Naive thymus-derived CD8-positive, alpha-beta T cell (primary cell): ENCODE measurements at regions not wholly inside any gene's neighbourhood (a gene's known extent, or its start where the extent isn't known, plus 50 kb on each side); places are given as distances from the start of the nearest gene placed in this dataset.
"Not testable (repeated sequence)": the region's sequence is repeated elsewhere in the genome, so short reads cannot be mapped to it uniquely, and the experiment has no call there.

Experiments
- ATAC-seq, 2 donors: fragments of 150-1000 bp; cut with Tn5 transposase in 1 of 2; sonication (Bioruptor Pico), chemical (Tn5 transposase) in 1 of 2; 1 replicate in 1 of 2; 2 replicates in 1 of 2; pipeline ENCODE4 v1.10.0; 2021; ENCODE audit warnings: mild to moderate bottlenecking in 2 of 2, moderate library complexity in 2 of 2
- POLR2A ChIA-PET: fragments of 350-600 bp; sonication (Branson Sonifier 250); formaldehyde crosslinking; loops from one replicate; lab custom pipeline; 2021; ENCODE audit warnings: antibody characterized with exemption; lab: Charles Lee
- DNase-seq, 10 donors: peaks; one replicate each; pipeline versions ENCODE4 v3.0.0 to v3.0.0-alpha.2; 2020 to 2022
- H3K27ac Mint-ChIP-seq, 10 donors: one replicate each; pipeline ENCODE4 v1.8.0; 2020 to 2022; ENCODE audit warnings: mild to moderate bottlenecking in 10 of 10, mixed read lengths in 10 of 10, moderate library complexity in 4 of 10, inconsistent platforms in 1 of 10
- H3K27me3 Mint-ChIP-seq, 5 donors: one replicate each; pipeline ENCODE4 v1.8.0; 2021 to 2022; ENCODE audit warnings: mixed read lengths in 5 of 5
- H3K36me3 Mint-ChIP-seq, 3 donors: one replicate each; pipeline ENCODE4 v1.8.0; 2020 to 2022; ENCODE audit warnings: mixed read lengths in 3 of 3, mild to moderate bottlenecking in 2 of 3, inconsistent platforms in 1 of 3
- H3K4me1 Mint-ChIP-seq, 4 donors: one replicate each; pipeline ENCODE4 v1.8.0; 2021 to 2022; ENCODE audit warnings: mixed read lengths in 4 of 4
- H3K4me3 Mint-ChIP-seq, 10 donors: one replicate each; pipeline ENCODE4 v1.8.0; 2020 to 2022; ENCODE audit warnings: mild to moderate bottlenecking in 10 of 10, mixed read lengths in 10 of 10, moderate library complexity in 6 of 10, inconsistent platforms in 1 of 10
- H3K9me3 Mint-ChIP-seq, 9 donors: one replicate each; pipeline ENCODE4 v1.8.0; 2020 to 2022; ENCODE audit warnings: mixed read lengths in 9 of 9, mild to moderate bottlenecking in 3 of 9, inconsistent platforms in 1 of 9, moderate library complexity in 1 of 9

- H3K27me3 Mint-ChIP-seq = peaks cover 0 to 5% (median 0%) of the 10 kb centered on the region in 5 donors
- H3K27ac Mint-ChIP-seq = no peak overlapping the region
- H3K9me3 Mint-ChIP-seq = peaks cover 0 to 17% (median 6%) of the 10 kb centered on the region in 9 donors
- no peak overlapping the region for H3K4me3 Mint-ChIP-seq
- no peak for DNase-seq
- H3K4me1 Mint-ChIP-seq = no peaks in the 10 kb centered on the region
- H3K36me3 Mint-ChIP-seq = peaks cover 0 to 5% (median 0%) of the 10 kb centered on the region in 3 donors
- ATAC-seq = no peak
- POLR2A ChIA-PET = no interaction called here
Observed at GRCh38 chr3:22843854-22844253, 359.3 kb upstream of the UBE2E2 start.

DNA sequence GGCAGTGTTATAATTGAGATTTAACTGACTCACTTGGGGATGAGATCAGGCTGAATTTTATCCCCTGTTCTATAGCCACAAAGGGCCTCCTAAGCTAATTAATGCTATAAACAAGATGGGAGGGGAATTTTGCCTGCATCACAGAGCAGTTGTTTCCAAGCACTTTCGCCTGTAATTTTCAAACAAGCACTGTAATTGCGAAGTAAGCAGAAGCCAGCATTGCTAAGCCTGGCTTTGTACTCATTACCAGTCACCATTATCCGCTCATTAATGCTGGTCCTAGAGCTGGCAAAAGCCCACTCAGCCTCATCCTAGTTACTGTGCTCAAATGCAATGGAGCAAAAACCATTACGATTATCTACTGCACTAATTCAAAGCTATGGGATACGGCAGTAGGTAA, 356.6 kb upstream of the UBE2E2 start:
- H3K4me3 Mint-ChIP-seq = no peak overlapping the region
- peaks cover 0 to 12% (median 2%) of the 10 kb centered on the region in 9 donors for H3K9me3 Mint-ChIP-seq
- H3K4me1 Mint-ChIP-seq = no peaks in the 10 kb centered on the region
- peaks cover 0 to 5% (median 0%) of the 10 kb centered on the region in 3 donors for H3K36me3 Mint-ChIP-seq
- ATAC-seq (no peak), DNase-seq (no peak)
- H3K27me3 Mint-ChIP-seq = peaks cover 0 to 5% (median 0%) of the 10 kb centered on the region in 5 donors
- POLR2A ChIA-PET = no interaction called here
- H3K27ac Mint-ChIP-seq = no peak overlapping the region

DNA sequence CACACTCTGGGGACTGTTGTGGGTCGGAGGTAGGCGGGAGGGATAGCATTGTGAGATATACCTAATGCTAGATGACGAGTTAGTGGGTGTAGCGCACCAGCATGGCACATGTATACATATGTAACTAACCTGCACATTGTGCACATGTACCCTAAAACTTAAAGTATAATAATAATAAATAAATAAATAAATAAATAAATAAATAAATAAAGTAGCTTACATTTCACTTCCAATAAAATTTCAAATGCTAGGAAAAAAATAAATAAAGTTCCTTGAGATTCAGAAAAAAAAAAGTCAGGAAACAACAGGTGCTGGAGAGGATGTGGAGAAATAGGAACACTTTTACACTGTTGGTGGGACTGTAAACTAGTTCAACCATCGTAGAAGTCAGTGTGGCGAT, 353.5 kb upstream of the UBE2E2 start:
- H3K27me3 Mint-ChIP-seq, H3K36me3 Mint-ChIP-seq, ATAC-seq, H3K4me1 Mint-ChIP-seq, DNase-seq, H3K27ac Mint-ChIP-seq, H3K9me3 Mint-ChIP-seq, H3K4me3 Mint-ChIP-seq, POLR2A ChIA-PET: not testable (repeated sequence)

DNA sequence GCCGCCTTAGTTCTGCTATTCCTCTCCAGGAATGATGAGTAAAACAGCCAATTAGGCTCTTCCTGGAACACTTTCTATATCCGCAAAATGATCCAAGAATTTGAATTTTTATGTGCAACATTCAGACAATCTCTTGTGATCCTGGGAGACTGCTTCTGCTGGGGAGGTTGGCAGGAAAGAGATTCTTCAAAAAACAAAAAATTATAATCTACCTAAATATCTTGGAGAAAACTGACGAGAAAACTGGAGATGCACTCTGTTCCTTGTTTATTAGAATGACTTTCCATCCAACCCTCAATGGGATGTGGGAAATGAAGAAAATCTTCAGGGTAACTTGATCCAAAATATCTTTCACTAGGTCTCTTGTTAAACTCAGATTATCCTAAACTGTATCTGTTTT, 346.3 kb upstream of the UBE2E2 start:
- Mint-ChIP-seq H3K36me3 (no peaks in the 10 kb centered on the region), H3K4me1 (no peaks in the 10 kb centered on the region), H3K9me3 (peaks cover 0 to 12% (median 0%) of the 10 kb centered on the region in 9 donors), H3K27ac (no peak overlapping the region), H3K4me3 (no peak overlapping the region), H3K27me3 (no peaks in the 10 kb centered on the region)
- ATAC-seq (no peak), DNase-seq (no peak)
- POLR2A ChIA-PET = no interaction called here

DNA sequence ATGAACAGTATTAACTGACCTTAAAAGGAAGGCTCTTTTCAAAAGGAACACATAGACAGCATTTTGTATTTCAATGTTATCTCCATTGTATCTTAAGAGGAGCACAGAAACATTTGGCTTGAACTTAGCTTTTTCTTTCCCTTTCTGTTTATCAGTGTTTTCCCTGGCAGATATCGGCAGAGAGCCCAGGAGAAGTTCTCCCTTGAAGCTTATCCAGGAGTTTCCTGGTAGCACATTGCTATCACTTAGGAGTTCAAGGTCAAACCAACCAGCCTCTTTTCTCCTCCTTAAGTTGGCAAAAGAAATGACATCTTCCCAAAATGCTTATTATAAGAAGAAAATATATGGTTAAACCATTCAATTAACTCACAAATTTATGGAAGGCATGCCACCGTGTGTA, 344.6 kb upstream of the UBE2E2 start:
- ATAC-seq = no peak
- POLR2A ChIA-PET = no interaction called here
- no peaks in the 10 kb centered on the region for H3K36me3 Mint-ChIP-seq

DNA sequence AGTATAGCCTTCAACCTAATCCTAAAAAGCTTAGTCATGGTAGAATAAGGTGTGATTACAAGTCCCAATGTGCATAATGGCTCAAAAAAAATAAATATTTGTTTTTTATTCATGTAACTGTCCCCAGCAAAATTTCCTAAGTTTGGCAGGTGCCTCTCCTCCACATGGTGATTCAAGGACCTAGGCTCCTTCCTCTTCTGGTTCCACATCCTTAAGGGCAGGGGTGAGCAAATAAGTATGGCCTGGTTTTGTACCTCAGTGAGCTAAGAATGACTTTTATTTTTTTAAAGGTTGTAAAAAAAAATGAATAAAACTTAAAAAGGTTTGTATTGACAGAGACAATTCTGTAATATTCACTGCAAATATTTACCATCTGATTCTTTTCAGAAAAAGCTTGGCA, 343.5 kb upstream of the UBE2E2 start:
- H3K9me3 Mint-ChIP-seq = peaks cover 0 to 4% (median 0%) of the 10 kb centered on the region in 9 donors
- H3K4me1 Mint-ChIP-seq = no peaks in the 10 kb centered on the region
- H3K36me3 Mint-ChIP-seq = no peaks in the 10 kb centered on the region
- POLR2A ChIA-PET = no interaction called here
- peaks cover 0 to 8% (median 0%) of the 10 kb centered on the region in 5 donors for H3K27me3 Mint-ChIP-seq
- DNase-seq (no peak), ATAC-seq (no peak)
- H3K27ac Mint-ChIP-seq = no peak overlapping the region
- no peak overlapping the region for H3K4me3 Mint-ChIP-seq

More for the DNA sequence above, 344.6 kb upstream of the UBE2E2 start:
- Mint-ChIP-seq H3K27ac (peak overlapping the region in 1 of 10 donors; percentile 47), H3K27me3 (no peaks in the 10 kb centered on the region), H3K4me3 (no peak overlapping the region), H3K4me1 (no peaks in the 10 kb centered on the region), H3K9me3 (peaks cover 0 to 6% (median 0%) of the 10 kb centered on the region in 9 donors)
- no peak for DNase-seq

- Mint-ChIP-seq H3K27ac (no peak overlapping the region), H3K36me3 (no peaks in the 10 kb centered on the region), H3K4me1 (no peaks in the 10 kb centered on the region), H3K9me3 (peaks cover 0 to 4% (median 0%) of the 10 kb centered on the region in 9 donors), H3K4me3 (no peak overlapping the region), H3K27me3 (peaks cover 0 to 10% (median 0%) of the 10 kb centered on the region in 5 donors)
- POLR2A ChIA-PET = no interaction called here
- ATAC-seq (no peak), DNase-seq (no peak)
Observed at GRCh38 chr3:22861426-22861825, 341.7 kb upstream of the UBE2E2 start.

- DNase-seq (no peak), ATAC-seq (no peak)
- Mint-ChIP-seq H3K27ac (no peak overlapping the region), H3K27me3 (peaks cover 0 to 10% (median 0%) of the 10 kb centered on the region in 5 donors), H3K9me3 (no peaks in the 10 kb centered on the region), H3K4me3 (no peak overlapping the region), H3K36me3 (no peaks in the 10 kb centered on the region), H3K4me1 (no peaks in the 10 kb centered on the region)
- POLR2A ChIA-PET = no interaction called here
Observed at GRCh38 chr3:22862111-22862510, 341.0 kb upstream of the UBE2E2 start.

- H3K27ac Mint-ChIP-seq, H3K9me3 Mint-ChIP-seq, POLR2A ChIA-PET, DNase-seq, H3K4me3 Mint-ChIP-seq, H3K27me3 Mint-ChIP-seq, H3K36me3 Mint-ChIP-seq, ATAC-seq, H3K4me1 Mint-ChIP-seq: not testable (repeated sequence)
Observed at GRCh38 chr3:22882834-22883233, 320.3 kb upstream of the UBE2E2 start.

GRCh38 chr3:22885039-22885438, 318.1 kb upstream of the UBE2E2 start:
- Mint-ChIP-seq H3K27ac (no peak overlapping the region), H3K9me3 (peaks cover 0 to 5% (median 0%) of the 10 kb centered on the region in 9 donors)
- POLR2A ChIA-PET = no interaction called here

GRCh38 chr3:22885574-22886341, 317.4 kb upstream of the UBE2E2 start:
- no peaks in the 10 kb centered on the region for H3K4me1 Mint-ChIP-seq
- H3K27me3 Mint-ChIP-seq = peaks cover 0 to 3% (median under 1%) of the 10 kb centered on the region in 5 donors
- ATAC-seq (no peak), DNase-seq (no peak)
- H3K36me3 Mint-ChIP-seq = no peaks in the 10 kb centered on the region
- no peak overlapping the region for H3K4me3 Mint-ChIP-seq
- no peak overlapping the region for H3K27ac Mint-ChIP-seq
- H3K9me3 Mint-ChIP-seq = peaks cover 0 to 5% (median 0%) of the 10 kb centered on the region in 9 donors
- POLR2A ChIA-PET = no interaction called here

More at GRCh38 chr3:22885039-22885438, 318.1 kb upstream of the UBE2E2 start:
- Mint-ChIP-seq H3K4me1 (no peaks in the 10 kb centered on the region), H3K36me3 (no peaks in the 10 kb centered on the region), H3K27me3 (peaks cover 0 to 2% (median 0%) of the 10 kb centered on the region in 5 donors), H3K4me3 (no peak overlapping the region)
- ATAC-seq = no peak
- no peak for DNase-seq

DNA sequence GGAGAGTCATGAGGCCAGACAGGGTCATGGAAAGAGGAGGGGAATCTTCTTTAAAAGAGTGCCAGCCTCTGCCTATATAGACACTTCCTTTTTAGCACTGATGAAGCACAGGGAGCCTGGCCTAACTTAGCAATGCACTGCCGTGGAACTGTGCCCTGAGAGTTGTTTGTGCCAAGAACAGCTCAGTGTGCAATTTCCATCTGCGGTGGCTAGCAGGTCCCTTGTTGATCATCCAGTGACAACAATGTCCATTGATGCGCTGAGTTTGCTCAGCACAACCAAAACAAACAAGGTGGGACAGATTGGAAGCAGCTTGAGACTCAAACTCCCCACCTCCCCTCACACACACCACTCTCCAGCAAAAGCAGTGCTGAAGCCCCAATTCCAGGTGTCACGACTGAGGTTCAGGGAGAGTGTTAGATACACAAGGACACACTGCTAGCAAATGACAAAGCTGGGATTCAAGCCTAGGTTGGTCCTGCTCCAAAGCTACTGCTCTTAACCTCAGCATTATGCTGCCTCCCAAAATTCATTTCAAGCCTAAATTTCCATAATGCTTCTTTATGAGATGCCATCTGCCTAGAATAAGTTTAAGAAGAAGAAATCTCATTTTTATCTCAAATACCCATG, 316.6 kb upstream of the UBE2E2 start:
- ATAC-seq = no peak
- POLR2A ChIA-PET = no interaction called here
- Mint-ChIP-seq H3K9me3 (peaks cover 0 to 5% (median 0%) of the 10 kb centered on the region in 9 donors), H3K27me3 (peaks cover 0 to 11% (median 8%) of the 10 kb centered on the region in 5 donors), H3K4me3 (no peak overlapping the region), H3K4me1 (no peaks in the 10 kb centered on the region), H3K27ac (no peak overlapping the region), H3K36me3 (no peaks in the 10 kb centered on the region)
- DNase-seq = no peak

DNA sequence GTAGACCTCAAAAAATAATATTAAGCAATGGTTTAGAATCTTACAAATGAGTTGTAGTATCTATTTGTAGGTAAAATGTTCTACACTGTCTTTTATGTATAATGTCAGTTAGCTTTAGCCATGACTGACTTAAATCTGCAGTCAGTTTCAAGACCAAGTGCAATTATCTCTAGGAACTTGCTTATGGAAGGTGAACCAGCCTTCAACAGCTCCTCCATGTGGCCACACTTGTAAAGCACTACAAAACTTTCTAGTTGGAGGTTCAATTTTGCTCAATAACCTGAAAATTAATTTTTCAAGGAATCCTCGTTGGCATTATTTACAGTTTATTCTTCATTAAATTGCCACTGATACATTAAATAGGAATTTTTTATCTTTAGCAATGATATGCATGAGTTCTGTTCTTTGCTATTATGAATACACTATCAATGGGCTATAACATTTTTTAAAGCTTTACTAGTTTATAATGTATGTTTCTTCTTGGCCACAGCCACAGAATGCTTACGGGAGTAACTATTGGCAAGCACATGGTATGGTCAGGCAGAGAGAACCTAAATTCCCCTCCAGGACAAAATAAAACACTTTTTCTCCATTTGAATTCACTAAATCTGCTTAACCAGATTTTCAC, 315.3 kb upstream of the UBE2E2 start:
- H3K4me3 Mint-ChIP-seq = no peak overlapping the region
- ATAC-seq = no peak
- peaks cover 0 to 15% (median 10%) of the 10 kb centered on the region in 5 donors for H3K27me3 Mint-ChIP-seq
- no peaks in the 10 kb centered on the region for H3K4me1 Mint-ChIP-seq
- H3K9me3 Mint-ChIP-seq = peaks cover 0 to 4% (median 0%) of the 10 kb centered on the region in 9 donors
- no peak overlapping the region for H3K27ac Mint-ChIP-seq
- no peaks in the 10 kb centered on the region for H3K36me3 Mint-ChIP-seq
- POLR2A ChIA-PET = no interaction called here
- no peak for DNase-seq
